ENCODE measurements at regions not wholly inside any gene's neighbourhood (a gene's known extent, or its start where the extent isn't known, plus 50 kb on each side); places are given as distances from the start of the nearest gene placed in this dataset.

DNA sequence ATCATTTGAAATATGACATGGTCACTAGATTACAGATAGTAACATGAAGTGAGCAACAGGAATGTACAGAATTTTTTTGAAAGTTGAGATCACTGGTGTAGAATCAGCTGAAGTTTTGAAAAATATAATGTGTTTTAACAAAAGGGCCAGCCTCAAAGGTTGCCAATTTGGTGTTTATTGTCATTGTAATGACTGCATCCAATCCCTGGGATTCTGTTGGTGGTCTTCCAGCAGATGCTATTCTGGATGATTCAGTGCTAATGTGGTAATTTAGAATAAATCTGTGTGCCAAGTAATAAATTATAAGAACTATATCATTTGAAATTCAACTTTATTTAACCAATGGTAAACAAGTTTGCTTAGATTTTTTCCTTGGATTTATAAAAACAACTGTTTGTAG lies 436.4 kb upstream of the PKN2 start:
- ATAC-seq (ENCODE audit: poor library complexity) (no peak), DNase-seq (no peak)
- ChIA-PET POLR2A (no interaction called here), CTCF (no interaction called here)
- Histone ChIP-seq H3K27ac (ENCODE audit: low read depth in 1 of 2, low read length in 2 of 2) (no peak overlapping the region), H3K27me3 (ENCODE audit: control insufficient read depth in 1 of 2, insufficient read depth in 2 of 2, low read length in 2 of 2) (no peaks in the 10 kb centered on the region), H3K9me3 (ENCODE audit: control insufficient read depth in 1 of 2, insufficient read depth in 1 of 2, low read length in 2 of 2) (no peaks in the 10 kb centered on the region), H3K4me3 (ENCODE audit: low read length) (no peak overlapping the region), H3K4me1 (ENCODE audit: insufficient read depth, low read length) (no peaks in the 10 kb centered on the region), H3K36me3 (ENCODE audit: insufficient read depth, low read length) (no peaks in the 10 kb centered on the region)
- Mint-ChIP-seq H3K9me3 (peaks cover 10% of the 10 kb centered on the region), H3K4me1 (ENCODE audit: low read depth) (no peaks in the 10 kb centered on the region), H3K4me3 (no peak overlapping the region), H3K27ac (no peak overlapping the region), H3K27me3 (no peaks in the 10 kb centered on the region), H3K36me3 (ENCODE audit: low read depth) (no peaks in the 10 kb centered on the region)
- intact Hi-C loops (cut with DNase I, micrococcal nuclease), result no loop called here
- TF ChIP-seq, protein P1, sequence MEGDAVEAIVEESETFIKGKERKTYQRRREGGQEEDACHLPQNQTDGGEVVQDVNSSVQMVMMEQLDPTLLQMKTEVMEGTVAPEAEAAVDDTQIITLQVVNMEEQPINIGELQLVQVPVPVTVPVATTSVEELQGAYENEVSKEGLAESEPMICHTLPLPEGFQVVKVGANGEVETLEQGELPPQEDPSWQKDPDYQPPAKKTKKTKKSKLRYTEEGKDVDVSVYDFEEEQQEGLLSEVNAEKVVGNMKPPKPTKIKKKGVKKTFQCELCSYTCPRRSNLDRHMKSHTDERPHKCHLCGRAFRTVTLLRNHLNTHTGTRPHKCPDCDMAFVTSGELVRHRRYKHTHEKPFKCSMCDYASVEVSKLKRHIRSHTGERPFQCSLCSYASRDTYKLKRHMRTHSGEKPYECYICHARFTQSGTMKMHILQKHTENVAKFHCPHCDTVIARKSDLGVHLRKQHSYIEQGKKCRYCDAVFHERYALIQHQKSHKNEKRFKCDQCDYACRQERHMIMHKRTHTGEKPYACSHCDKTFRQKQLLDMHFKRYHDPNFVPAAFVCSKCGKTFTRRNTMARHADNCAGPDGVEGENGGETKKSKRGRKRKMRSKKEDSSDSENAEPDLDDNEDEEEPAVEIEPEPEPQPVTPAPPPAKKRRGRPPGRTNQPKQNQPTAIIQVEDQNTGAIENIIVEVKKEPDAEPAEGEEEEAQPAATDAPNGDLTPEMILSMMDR (IDR thresholded peaks at IDR 0.05), result no peak

DNA sequence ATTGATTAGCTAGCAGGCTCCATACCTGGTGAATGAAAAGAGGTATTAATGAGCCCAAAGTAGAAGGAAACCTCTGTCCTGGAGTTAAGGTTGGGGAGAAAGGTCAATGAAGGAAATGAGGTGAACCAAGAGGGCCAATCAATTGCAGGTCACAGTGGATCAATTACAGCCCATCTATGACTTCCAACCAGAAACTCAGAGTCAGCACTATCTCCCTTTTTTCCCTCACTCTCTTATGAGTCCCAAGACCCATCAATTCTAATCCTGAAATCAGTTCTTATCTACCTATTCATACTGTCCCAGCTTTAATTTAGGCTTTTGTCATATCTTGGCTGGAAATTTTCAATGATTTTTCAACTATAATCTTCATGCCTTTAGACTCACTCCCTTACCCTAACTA lies 433.2 kb upstream of the PKN2 start:
- Mint-ChIP-seq H3K36me3 (ENCODE audit: low read depth) (no peaks in the 10 kb centered on the region), H3K4me1 (ENCODE audit: low read depth) (no peaks in the 10 kb centered on the region), H3K27me3 (no peaks in the 10 kb centered on the region), H3K9me3 (peaks cover 4% of the 10 kb centered on the region), H3K4me3 (no peak overlapping the region), H3K27ac (no peak overlapping the region)
- H3K4me3 ChIP-seq (ENCODE audit: low read length), result no peak overlapping the region
- ATAC-seq (ENCODE audit: poor library complexity), result no peak
- TF ChIP-seq, protein P1 (IDR thresholded peaks at IDR 0.05), result no peak
- H3K4me1 ChIP-seq (ENCODE audit: insufficient read depth, low read length), result no peaks in the 10 kb centered on the region
- no peak for DNase-seq
- H3K9me3 ChIP-seq (ENCODE audit: control insufficient read depth in 1 of 2, insufficient read depth in 1 of 2, low read length in 2 of 2), result no peaks in the 10 kb centered on the region
- no peaks in the 10 kb centered on the region for H3K36me3 ChIP-seq (ENCODE audit: insufficient read depth, low read length)
- ChIA-PET CTCF (no interaction called here), POLR2A (no interaction called here)
- H3K27ac ChIP-seq (ENCODE audit: low read depth in 1 of 2, low read length in 2 of 2), result no peak overlapping the region
- intact Hi-C loops (cut with DNase I, micrococcal nuclease), result no loop called here
- no peaks in the 10 kb centered on the region for H3K27me3 ChIP-seq (ENCODE audit: control insufficient read depth in 1 of 2, insufficient read depth in 2 of 2, low read length in 2 of 2)

DNA sequence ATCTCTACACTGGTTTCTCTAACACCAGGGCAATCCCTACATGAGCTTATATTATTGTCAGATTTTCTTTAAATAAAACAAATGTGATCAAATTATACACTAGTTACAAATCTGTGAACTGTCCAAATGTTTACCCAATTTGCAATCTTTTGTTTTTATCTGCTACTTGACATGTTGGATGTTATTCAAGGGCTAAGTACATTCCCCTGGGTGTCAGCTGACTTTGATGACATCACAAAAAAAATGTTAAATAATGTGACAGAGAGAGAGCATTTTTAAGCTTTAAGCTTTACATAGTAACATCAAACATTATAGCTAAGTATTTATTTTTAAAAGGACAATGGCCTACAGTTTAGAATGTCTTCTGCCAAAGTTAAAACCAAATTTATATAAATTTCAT lies 431.3 kb upstream of the PKN2 start:
- no peaks in the 10 kb centered on the region for H3K4me1 ChIP-seq (ENCODE audit: insufficient read depth, low read length)
- Mint-ChIP-seq H3K27me3 (no peaks in the 10 kb centered on the region), H3K9me3 (peaks cover 4% of the 10 kb centered on the region), H3K27ac (no peak overlapping the region), H3K4me1 (ENCODE audit: low read depth) (no peaks in the 10 kb centered on the region), H3K4me3 (no peak overlapping the region), H3K36me3 (ENCODE audit: low read depth) (no peaks in the 10 kb centered on the region)
- ATAC-seq (ENCODE audit: poor library complexity) (no peak), DNase-seq (no peak)
- ChIA-PET POLR2A (no interaction called here), CTCF (no interaction called here)
- TF ChIP-seq, protein P1 (IDR thresholded peaks at IDR 0.05), result no peak
- no peaks in the 10 kb centered on the region for H3K9me3 ChIP-seq (ENCODE audit: control insufficient read depth in 1 of 2, insufficient read depth in 1 of 2, low read length in 2 of 2)
- no peaks in the 10 kb centered on the region for H3K36me3 ChIP-seq (ENCODE audit: insufficient read depth, low read length)
- no peak overlapping the region for H3K27ac ChIP-seq (ENCODE audit: low read depth in 1 of 2, low read length in 2 of 2)
- H3K4me3 ChIP-seq (ENCODE audit: low read length), result no peak overlapping the region
- intact Hi-C loops (cut with DNase I, micrococcal nuclease), result no loop called here
- H3K27me3 ChIP-seq (ENCODE audit: control insufficient read depth in 1 of 2, insufficient read depth in 2 of 2, low read length in 2 of 2), result no peaks in the 10 kb centered on the region

Measured in CD4-positive, alpha-beta T cell (primary cell).